ENCODE measurements at regions not wholly inside any gene's neighbourhood (a gene's known extent, or its start where the extent isn't known, plus 50 kb on each side); places are given as distances from the start of the nearest gene placed in this dataset.

DNA sequence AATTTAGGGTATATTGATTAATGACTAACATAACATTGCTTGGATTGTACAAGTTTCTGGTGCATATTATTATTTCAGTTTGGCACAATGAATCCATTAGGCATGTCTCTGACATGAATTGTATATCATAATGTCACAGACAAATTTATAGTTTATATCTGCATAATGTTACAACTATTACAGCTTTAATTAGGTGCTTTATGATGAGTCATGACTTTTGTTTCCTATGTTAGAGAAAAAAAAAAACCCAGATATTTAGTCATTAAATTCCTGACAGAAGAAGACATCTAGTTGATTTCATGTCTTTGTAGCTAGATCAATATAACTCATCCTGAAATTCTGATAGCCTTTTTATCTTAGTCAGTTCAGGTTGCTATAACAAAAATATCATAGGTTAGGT, 385.7 kb upstream of the EPHA5 start:
- intact Hi-C loops (cut with DNase I) = no loop called here
- TF ChIP-seq, protein P1, sequence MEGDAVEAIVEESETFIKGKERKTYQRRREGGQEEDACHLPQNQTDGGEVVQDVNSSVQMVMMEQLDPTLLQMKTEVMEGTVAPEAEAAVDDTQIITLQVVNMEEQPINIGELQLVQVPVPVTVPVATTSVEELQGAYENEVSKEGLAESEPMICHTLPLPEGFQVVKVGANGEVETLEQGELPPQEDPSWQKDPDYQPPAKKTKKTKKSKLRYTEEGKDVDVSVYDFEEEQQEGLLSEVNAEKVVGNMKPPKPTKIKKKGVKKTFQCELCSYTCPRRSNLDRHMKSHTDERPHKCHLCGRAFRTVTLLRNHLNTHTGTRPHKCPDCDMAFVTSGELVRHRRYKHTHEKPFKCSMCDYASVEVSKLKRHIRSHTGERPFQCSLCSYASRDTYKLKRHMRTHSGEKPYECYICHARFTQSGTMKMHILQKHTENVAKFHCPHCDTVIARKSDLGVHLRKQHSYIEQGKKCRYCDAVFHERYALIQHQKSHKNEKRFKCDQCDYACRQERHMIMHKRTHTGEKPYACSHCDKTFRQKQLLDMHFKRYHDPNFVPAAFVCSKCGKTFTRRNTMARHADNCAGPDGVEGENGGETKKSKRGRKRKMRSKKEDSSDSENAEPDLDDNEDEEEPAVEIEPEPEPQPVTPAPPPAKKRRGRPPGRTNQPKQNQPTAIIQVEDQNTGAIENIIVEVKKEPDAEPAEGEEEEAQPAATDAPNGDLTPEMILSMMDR (IDR thresholded peaks at IDR 0.05) = no peak
- Histone ChIP-seq H3K4me1 (no peaks in the 10 kb centered on the region), H3K9me3 (no peaks in the 10 kb centered on the region), H3K27ac (no peak overlapping the region), H3K27me3 (no peaks in the 10 kb centered on the region), H3K36me3 (no peaks in the 10 kb centered on the region), H3K4me3 (no peak overlapping the region)
- DNase-seq (no peak), ATAC-seq (no peak)

DNA sequence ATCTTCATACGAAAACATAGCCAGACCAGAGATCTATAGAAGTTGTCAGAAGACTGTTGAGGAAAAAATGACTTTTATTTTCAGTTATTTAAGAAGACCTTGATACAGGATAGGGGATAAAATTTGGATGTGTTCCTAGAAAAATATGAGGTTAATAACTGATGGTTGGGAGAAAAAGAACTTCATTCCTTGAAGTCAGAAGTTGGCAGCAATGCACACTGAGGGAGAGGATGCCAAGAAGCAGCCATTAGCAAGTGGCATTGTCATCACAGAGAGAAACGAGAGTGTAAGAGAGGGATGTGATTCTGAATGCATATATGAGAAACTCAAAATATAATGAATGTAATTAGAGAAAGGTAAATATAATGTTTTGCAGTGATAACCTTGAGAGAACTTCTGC, 382.1 kb upstream of the EPHA5 start:
- no peak overlapping the region for H3K4me3 ChIP-seq
- DNase-seq = no peak
- no peaks in the 10 kb centered on the region for H3K36me3 ChIP-seq
- no peak for ATAC-seq
- no peak overlapping the region for H3K27ac ChIP-seq
- intact Hi-C loops (cut with DNase I) = no loop called here
- TF ChIP-seq, protein P1 (IDR thresholded peaks at IDR 0.05) = no peak
- H3K27me3 ChIP-seq = no peaks in the 10 kb centered on the region
- no peaks in the 10 kb centered on the region for H3K9me3 ChIP-seq
- H3K4me1 ChIP-seq = no peaks in the 10 kb centered on the region

DNA sequence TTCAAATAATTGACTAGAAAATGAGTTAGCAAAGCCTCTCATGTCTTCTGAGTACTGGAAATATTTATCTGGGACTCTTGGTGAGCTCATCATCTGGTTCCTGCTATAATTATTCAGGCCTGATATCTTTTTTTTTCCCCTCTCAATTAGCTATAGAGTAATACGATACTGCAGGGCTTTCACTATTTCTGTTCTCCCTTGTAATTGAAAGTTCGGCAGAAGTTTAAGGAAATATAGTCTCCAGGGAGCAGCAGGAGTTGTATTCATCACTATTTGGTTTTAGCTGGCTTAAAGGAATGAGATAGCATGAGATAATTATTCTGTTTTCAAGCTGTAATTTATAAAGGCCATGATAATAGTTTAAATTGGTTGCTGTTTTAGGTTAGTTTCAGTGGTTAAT, 378.6 kb upstream of the EPHA5 start:
- Histone ChIP-seq H3K9me3 (no peaks in the 10 kb centered on the region), H3K27ac (no peak overlapping the region), H3K27me3 (no peaks in the 10 kb centered on the region), H3K4me1 (no peaks in the 10 kb centered on the region), H3K36me3 (no peaks in the 10 kb centered on the region), H3K4me3 (no peak overlapping the region)
- intact Hi-C loops (cut with DNase I) = no loop called here
- no peak for ATAC-seq
- no peak for DNase-seq
- TF ChIP-seq, protein P1 (IDR thresholded peaks at IDR 0.05) = no peak

DNA sequence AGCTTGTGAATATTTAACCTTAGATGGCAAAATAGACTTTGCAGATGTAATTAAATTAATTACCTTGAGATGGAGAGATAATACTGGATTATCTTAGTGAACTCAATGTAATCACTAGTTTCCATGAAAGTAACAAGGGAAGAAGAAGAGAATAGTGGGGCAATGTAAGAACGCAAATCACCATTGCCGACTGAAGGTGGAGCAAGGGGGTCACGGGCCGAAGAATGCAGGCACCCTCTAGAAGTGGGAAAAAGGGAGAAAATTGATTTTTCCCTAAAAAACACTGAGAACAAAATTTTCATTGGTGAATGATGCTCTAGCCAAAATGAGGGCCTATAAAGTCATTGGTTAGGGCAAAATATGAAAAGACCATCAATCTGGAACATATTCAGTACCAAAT, 375.6 kb upstream of the EPHA5 start:
- H3K4me3 ChIP-seq = no peak overlapping the region
- intact Hi-C loops (cut with DNase I) = no loop called here
- H3K27ac ChIP-seq = no peak overlapping the region
- no peaks in the 10 kb centered on the region for H3K27me3 ChIP-seq
- TF ChIP-seq, protein P1 (IDR thresholded peaks at IDR 0.05) = no peak
- ATAC-seq (no peak), DNase-seq (no peak)
- no peaks in the 10 kb centered on the region for H3K9me3 ChIP-seq
- no peaks in the 10 kb centered on the region for H3K36me3 ChIP-seq
- H3K4me1 ChIP-seq = no peaks in the 10 kb centered on the region

- DNase-seq = no peak
- TF ChIP-seq, protein P1 (IDR thresholded peaks at IDR 0.05) = no peak
These were observed 365.4 kb upstream of the EPHA5 start for GRCh38 chr4:66035701-66036100.

More at GRCh38 chr4:66035701-66036100, 365.4 kb upstream of the EPHA5 start:
- H3K36me3 ChIP-seq = no peaks in the 10 kb centered on the region
- H3K4me1 ChIP-seq = no peaks in the 10 kb centered on the region
- H3K9me3 ChIP-seq = no peaks in the 10 kb centered on the region
- no peak for ATAC-seq
- intact Hi-C loops (cut with DNase I) = no loop called here
- H3K27me3 ChIP-seq = no peaks in the 10 kb centered on the region
- H3K4me3 ChIP-seq = no peak overlapping the region
- no peak overlapping the region for H3K27ac ChIP-seq
